Neural cell (in vitro differentiated cells): ENCODE measurements at regions not wholly inside any gene's neighbourhood (a gene's known extent, or its start where the extent isn't known, plus 50 kb on each side); places are given as distances from the start of the nearest gene placed in this dataset.

ENCODE experiments used
- H2AFZ ChIP-seq: fragments of 200-600, 300-800 bp; sonication (generic), shearing (Covaris generic); 2 replicates; pipeline ENCODE4 v1.6.0; 2014; ENCODE audit warnings: low read depth, mild to moderate bottlenecking, antibody characterized with exemption, low read length, moderate library complexity
- H3F3A ChIP-seq: fragments of 200-600 bp; shearing (Covaris generic); 2 replicates; pipeline ENCODE4 v1.6.1; 2016; ENCODE audit warnings: mild to moderate bottlenecking, moderate library complexity, mixed read lengths, antibody characterized with exemption, low read length; ENCODE audit not compliant: insufficient read depth, poor library complexity, severe bottlenecking
- H3K27ac ChIP-seq: fragments of 200-600, 300-800 bp; sonication (generic), shearing (Covaris generic); 2 replicates; pipeline ENCODE4 v1.5.1; 2014; ENCODE audit warnings: mild to moderate bottlenecking, low read length, moderate library complexity
- H3K27me3 ChIP-seq: fragments of 300-800, 200-600 bp; sonication (generic), shearing (Covaris generic); 2 replicates; pipeline ENCODE4 v1.6.0; 2014; ENCODE audit warnings: mild to moderate bottlenecking, low read depth, low read length, moderate library complexity; ENCODE audit not compliant: insufficient read depth
- H3K36me3 ChIP-seq: fragments of 300-800, 200-600 bp; sonication (generic), shearing (Covaris generic); 2 replicates; pipeline ENCODE4 v1.5.1; 2014; ENCODE audit warnings: mild to moderate bottlenecking, antibody characterized with exemption, low read length, moderate library complexity; ENCODE audit not compliant: insufficient read depth
- H3K4me2 ChIP-seq: fragments of 300-800, 200-600 bp; sonication (generic), shearing (Covaris generic); 2 replicates; pipeline ENCODE4 v1.6.0; 2014; ENCODE audit warnings: mild to moderate bottlenecking, low read length
- H3K4me3 ChIP-seq: fragments of 300-800, 200-600 bp; sonication (generic), shearing (Covaris generic); 2 replicates; pipeline ENCODE4 v1.5.1; 2014; ENCODE audit warnings: mild to moderate bottlenecking, low read length, moderate library complexity
- H3K79me2 ChIP-seq: fragments of 200-600 bp; shearing (Covaris generic); replicated peaks from 2 replicates; pipeline ENCODE4 v1.6.0; 2014; ENCODE audit warnings: mild to moderate bottlenecking, low read length, moderate library complexity; ENCODE audit not compliant: insufficient read depth
- H3K9ac ChIP-seq: fragments of 300-800, 200-600 bp; sonication (generic), shearing (Covaris generic); 2 replicates; pipeline ENCODE4 v1.6.1; 2016; ENCODE audit warnings: mild to moderate bottlenecking, low read length, mixed read lengths
- H3K9me2 ChIP-seq: fragments of 200-600 bp; shearing (Covaris generic); 2 replicates; pipeline ENCODE4 v1.6.1; 2016; ENCODE audit warnings: mild to moderate bottlenecking, low read length, mixed read lengths; ENCODE audit not compliant: insufficient read depth
- H3K9me3 ChIP-seq: fragments of 200-600, 300-800 bp; sonication (generic), shearing (Covaris generic); 2 replicates; pipeline ENCODE4 v1.6.1; 2016; ENCODE audit warnings: mild to moderate bottlenecking, mixed run types, low read length, moderate library complexity, mixed read lengths
- H4K20me1 ChIP-seq: fragments of 200-600 bp; shearing (Covaris generic); 2 replicates; pipeline ENCODE4 v1.6.1; 2016; ENCODE audit warnings: mild to moderate bottlenecking, mixed run types; ENCODE audit not compliant: insufficient read depth
- EP300 ChIP-seq: fragments of 450-650 bp; conservative IDR thresholded peaks from 2 replicates; pipeline ENCODE4 v1.6.1; 2014; ENCODE audit warnings: antibody characterized with exemption, mild to moderate bottlenecking, moderate library complexity; ENCODE audit not compliant: poor library complexity, severe bottlenecking
- EZH2 ChIP-seq: fragments of 200-600, 300-800 bp; shearing (Covaris generic), sonication (generic); IDR thresholded peaks from 2 replicates; pipeline ENCODE4 v1.6.1; 2014; ENCODE audit warnings: antibody characterized with exemption, low read length, borderline replicate concordance, mild to moderate bottlenecking; ENCODE audit not compliant: insufficient read depth, poor library complexity, severe bottlenecking
- MXI1 ChIP-seq: fragments of 450-650 bp; conservative IDR thresholded peaks from 2 replicates; pipeline ENCODE4 v1.6.1; 2014; ENCODE audit warnings: antibody characterized with exemption, mild to moderate bottlenecking; ENCODE audit not compliant: poor library complexity, severe bottlenecking
- POLR2AphosphoS5 ChIP-seq: IDR thresholded peaks from 2 replicates; pipeline ENCODE4 v1.6.1; 2012
- RAD21 ChIP-seq: fragments of 450-650 bp; conservative IDR thresholded peaks from 2 replicates; pipeline ENCODE4 v1.6.1; 2014; ENCODE audit warnings: antibody characterized with exemption, mild to moderate bottlenecking, moderate library complexity
- SMC3 ChIP-seq: fragments of 450-650 bp; conservative IDR thresholded peaks from 2 replicates; pipeline ENCODE4 v1.6.1; 2014; ENCODE audit warnings: antibody characterized with exemption, mild to moderate bottlenecking, moderate library complexity; ENCODE audit not compliant: poor library complexity
- TAF1 ChIP-seq: IDR thresholded peaks from 2 replicates; pipeline ENCODE4 v1.6.1; 2012; ENCODE audit warnings: low read depth
- TF ChIP-seq, protein P1 (sequence below): IDR thresholded peaks from 2 replicates; pipeline ENCODE4 v1.6.1; 2012; ENCODE audit warnings: borderline replicate concordance
- TF ChIP-seq, protein P2 (sequence below): fragments of 450-650 bp; IDR thresholded peaks from 2 replicates; pipeline ENCODE4 v1.5.1; 2014; ENCODE audit warnings: antibody characterized with exemption, mild to moderate bottlenecking, moderate library complexity; ENCODE audit not compliant: poor library complexity, severe bottlenecking

DNA sequence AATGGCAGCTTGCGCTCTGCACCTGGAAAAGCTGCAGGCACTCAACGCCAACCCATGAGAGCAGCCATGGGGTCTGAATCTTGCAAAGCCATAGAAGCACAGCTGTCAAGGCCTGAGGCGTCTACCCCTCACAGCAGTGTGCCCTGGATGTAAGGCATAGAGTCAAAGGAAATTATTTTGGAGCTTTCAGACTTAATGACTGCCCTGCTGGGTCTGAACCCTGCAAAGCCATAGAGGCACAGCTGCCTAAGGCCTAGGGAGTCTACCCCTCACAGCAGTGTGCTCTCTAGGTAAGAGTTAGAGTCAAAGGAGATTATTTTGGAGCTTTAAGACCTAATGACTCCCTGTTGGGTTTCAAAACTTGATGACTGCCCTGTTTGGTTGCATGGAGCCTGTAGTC, 706.9 kb upstream of the VSTM2A start:
- Histone ChIP-seq H3K36me3 (no peaks in the 10 kb centered on the region), H3K9me2 (no peaks in the 10 kb centered on the region), H3K79me2 (no peaks in the 10 kb centered on the region), H3K27ac (no peak overlapping the region), H4K20me1 (no peaks in the 10 kb centered on the region), H3K9me3 (no peaks in the 10 kb centered on the region), H3F3A (no peaks in the 10 kb centered on the region), H3K27me3 (no peaks in the 10 kb centered on the region), H3K4me2 (no peak overlapping the region), H3K4me3 (no peak overlapping the region), H2AFZ (no peak overlapping the region), H3K9ac (no peak overlapping the region)
- no peak for TF ChIP-seq SMC3
- no peak for TF ChIP-seq RAD21
- no peak for TF ChIP-seq EP300
- TF ChIP-seq, protein P1, sequence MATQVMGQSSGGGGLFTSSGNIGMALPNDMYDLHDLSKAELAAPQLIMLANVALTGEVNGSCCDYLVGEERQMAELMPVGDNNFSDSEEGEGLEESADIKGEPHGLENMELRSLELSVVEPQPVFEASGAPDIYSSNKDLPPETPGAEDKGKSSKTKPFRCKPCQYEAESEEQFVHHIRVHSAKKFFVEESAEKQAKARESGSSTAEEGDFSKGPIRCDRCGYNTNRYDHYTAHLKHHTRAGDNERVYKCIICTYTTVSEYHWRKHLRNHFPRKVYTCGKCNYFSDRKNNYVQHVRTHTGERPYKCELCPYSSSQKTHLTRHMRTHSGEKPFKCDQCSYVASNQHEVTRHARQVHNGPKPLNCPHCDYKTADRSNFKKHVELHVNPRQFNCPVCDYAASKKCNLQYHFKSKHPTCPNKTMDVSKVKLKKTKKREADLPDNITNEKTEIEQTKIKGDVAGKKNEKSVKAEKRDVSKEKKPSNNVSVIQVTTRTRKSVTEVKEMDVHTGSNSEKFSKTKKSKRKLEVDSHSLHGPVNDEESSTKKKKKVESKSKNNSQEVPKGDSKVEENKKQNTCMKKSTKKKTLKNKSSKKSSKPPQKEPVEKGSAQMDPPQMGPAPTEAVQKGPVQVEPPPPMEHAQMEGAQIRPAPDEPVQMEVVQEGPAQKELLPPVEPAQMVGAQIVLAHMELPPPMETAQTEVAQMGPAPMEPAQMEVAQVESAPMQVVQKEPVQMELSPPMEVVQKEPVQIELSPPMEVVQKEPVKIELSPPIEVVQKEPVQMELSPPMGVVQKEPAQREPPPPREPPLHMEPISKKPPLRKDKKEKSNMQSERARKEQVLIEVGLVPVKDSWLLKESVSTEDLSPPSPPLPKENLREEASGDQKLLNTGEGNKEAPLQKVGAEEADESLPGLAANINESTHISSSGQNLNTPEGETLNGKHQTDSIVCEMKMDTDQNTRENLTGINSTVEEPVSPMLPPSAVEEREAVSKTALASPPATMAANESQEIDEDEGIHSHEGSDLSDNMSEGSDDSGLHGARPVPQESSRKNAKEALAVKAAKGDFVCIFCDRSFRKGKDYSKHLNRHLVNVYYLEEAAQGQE = no peak
- TF ChIP-seq TAF1 = no peak
- TF ChIP-seq, protein P2, sequence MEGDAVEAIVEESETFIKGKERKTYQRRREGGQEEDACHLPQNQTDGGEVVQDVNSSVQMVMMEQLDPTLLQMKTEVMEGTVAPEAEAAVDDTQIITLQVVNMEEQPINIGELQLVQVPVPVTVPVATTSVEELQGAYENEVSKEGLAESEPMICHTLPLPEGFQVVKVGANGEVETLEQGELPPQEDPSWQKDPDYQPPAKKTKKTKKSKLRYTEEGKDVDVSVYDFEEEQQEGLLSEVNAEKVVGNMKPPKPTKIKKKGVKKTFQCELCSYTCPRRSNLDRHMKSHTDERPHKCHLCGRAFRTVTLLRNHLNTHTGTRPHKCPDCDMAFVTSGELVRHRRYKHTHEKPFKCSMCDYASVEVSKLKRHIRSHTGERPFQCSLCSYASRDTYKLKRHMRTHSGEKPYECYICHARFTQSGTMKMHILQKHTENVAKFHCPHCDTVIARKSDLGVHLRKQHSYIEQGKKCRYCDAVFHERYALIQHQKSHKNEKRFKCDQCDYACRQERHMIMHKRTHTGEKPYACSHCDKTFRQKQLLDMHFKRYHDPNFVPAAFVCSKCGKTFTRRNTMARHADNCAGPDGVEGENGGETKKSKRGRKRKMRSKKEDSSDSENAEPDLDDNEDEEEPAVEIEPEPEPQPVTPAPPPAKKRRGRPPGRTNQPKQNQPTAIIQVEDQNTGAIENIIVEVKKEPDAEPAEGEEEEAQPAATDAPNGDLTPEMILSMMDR = no peak
- no peak for TF ChIP-seq EZH2
- no peak for TF ChIP-seq POLR2AphosphoS5
- TF ChIP-seq MXI1 = no peak

DNA sequence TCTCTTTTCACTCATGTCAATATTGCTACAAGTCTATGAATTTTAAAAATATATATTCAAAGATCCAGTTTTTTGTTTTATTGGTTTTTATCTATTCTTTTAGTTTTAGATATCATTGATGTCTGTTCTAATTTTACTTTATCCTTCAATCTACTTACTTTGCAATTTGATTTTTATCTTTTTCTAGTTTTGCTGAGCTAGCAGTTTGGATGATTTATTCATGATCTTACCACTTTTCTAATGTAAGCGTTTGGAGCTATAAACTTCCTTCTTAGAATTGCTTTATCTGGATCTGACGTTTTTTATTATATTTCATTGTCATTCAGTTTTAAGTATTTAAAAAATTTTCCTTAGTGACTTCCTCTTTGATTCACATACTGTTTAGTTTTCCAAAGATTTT, 664.5 kb upstream of the VSTM2A start:
- H3K4me3 ChIP-seq = no peak overlapping the region
- no peak overlapping the region for H3K4me2 ChIP-seq
- TF ChIP-seq EZH2 = no peak
- TF ChIP-seq RAD21 = no peak
- TF ChIP-seq, protein P1 = no peak
- no peak for TF ChIP-seq POLR2AphosphoS5
- TF ChIP-seq EP300 = no peak
- no peak for TF ChIP-seq MXI1
- TF ChIP-seq SMC3 = no peak
- TF ChIP-seq TAF1 = no peak
- TF ChIP-seq, protein P2 = no peak
- H3F3A ChIP-seq = no peaks in the 10 kb centered on the region
- no peak overlapping the region for H3K27ac ChIP-seq
- no peaks in the 10 kb centered on the region for H3K79me2 ChIP-seq
- no peaks in the 10 kb centered on the region for H3K36me3 ChIP-seq
- H3K9me3 ChIP-seq = no peaks in the 10 kb centered on the region
- no peaks in the 10 kb centered on the region for H3K9me2 ChIP-seq
- H3K9ac ChIP-seq = no peak overlapping the region
- H3K27me3 ChIP-seq = no peaks in the 10 kb centered on the region
- H4K20me1 ChIP-seq = no peaks in the 10 kb centered on the region
- no peak overlapping the region for H2AFZ ChIP-seq
